Heart left ventricle (tissue), 13 donors: ENCODE measurements at regions not wholly inside any gene's neighbourhood (a gene's known extent, or its start where the extent isn't known, plus 50 kb on each side); places are given as distances from the start of the nearest gene placed in this dataset.

Experiments used
- CTCF ChIP-seq, 12 donors: fragments of 200-600 bp; sonication (generic) in 4 of 12; IDR thresholded peaks; one replicate each; pipeline versions ENCODE4 v1.5.0 to v1.8.0; 2018 to 2022; ENCODE audit warnings: antibody characterized with exemption in 12 of 12, mild to moderate bottlenecking in 5 of 12
- POLR2A ChIP-seq, 2 donors: fragments of 450-650 bp; IDR thresholded peaks; one replicate each; pipeline ENCODE4 v1.6.1; 2017; ENCODE audit warnings: antibody characterized with exemption in 2 of 2, mild to moderate bottlenecking in 2 of 2, moderate library complexity in 2 of 2
- donor health status: ischemic (EF 13 %, LVEDD 7.1; RV severe dilation, severe dysfunction).
- donor health status: DM: no; HTN: yes; CAD: no.
- donor health status: DM: no; HTN: no; CAD: no.
- donor health status: ischemic (EF 25% LVEDD 6.9; RV normal size, moderate dysfunction).
- donor health status: ischemic (EF 25% LVEDD 5.7; RV mildly dilated, moderate dysfunction).
- donor health status: ischemic (EF 35%, LVEDD 5.7; RV mildly dilated, moderate dysfunction).
- donor health status: nonischemic (EF 11% LVEDD 7.7; RV severe dilation, severe dysfunction).
- donor health status: DM: yes; HTN: yes; CAD: no.
- donor health status: PGD.
- donor health status: ischemic (EF 29% LVEDD 5.4; RV normal size, mild dysfunction).
- donor health status: nonischemic (EF 23%, LVEDD 6.1; RV moderate dilation, normal function).

- TF ChIP-seq CTCF (IDR thresholded peaks at IDR 0.05), result no peak
- no peak for TF ChIP-seq POLR2A (IDR thresholded peaks at IDR 0.05)
Measured at GRCh38 chrX:63889001-63889400, 104.0 kb upstream of the ARHGEF9 start.
